Ovary (tissue), 7 donors: ENCODE measurements at regions not wholly inside any gene's neighbourhood (a gene's known extent, or its start where the extent isn't known, plus 50 kb on each side); places are given as distances from the start of the nearest gene placed in this dataset.

Source experiments
- DNase-seq, 5 donors: peaks; one replicate each; pipeline ENCODE4 v3.0.0-alpha.2; 2019 to 2020
- H3K27ac ChIP-seq, 2 donors: fragments of 200-600 bp; one replicate each; pipeline versions ENCODE4 v1.5.1 to v1.8.0; 2019 to 2022
- H3K27me3 ChIP-seq: fragments of 200-600 bp; one replicate; pipeline ENCODE4 v1.8.0; 2022
- H3K36me3 ChIP-seq: fragments of 200-600 bp; sonication (generic); one replicate; pipeline ENCODE4 v1.5.1; 2019
- H3K4me1 ChIP-seq: one replicate; pipeline ENCODE4 v1.8.1; 2013; ENCODE audit warnings: mild to moderate bottlenecking, moderate library complexity; ENCODE audit not compliant: insufficient read depth
- H3K4me3 ChIP-seq: fragments of 200-600 bp; sonication (generic); one replicate; pipeline ENCODE4 v1.5.1; 2017
- H3K9me3 ChIP-seq, 2 donors: fragments of 200-600 bp in 1 of 2; sonication (generic) in 1 of 2; one replicate each; pipeline versions ENCODE4 v1.5.1 to v1.8.1; 2013 to 2019; ENCODE audit warnings: mild to moderate bottlenecking in 1 of 2, moderate library complexity in 1 of 2
- EP300 ChIP-seq: sonication (generic); formaldehyde crosslinking; IDR thresholded peaks from one replicate; pipeline ENCODE4 v1.6.1; 2017; ENCODE audit warnings: antibody characterized with exemption
- POLR2A ChIP-seq: fragments of 450-650 bp; IDR thresholded peaks from one replicate; pipeline ENCODE4 v1.6.1; 2017; ENCODE audit warnings: antibody characterized with exemption, mild to moderate bottlenecking, moderate library complexity
- whole genome bisulfite sequencing, 3 donors: extraction: QIAGEN DNeasy Blood & Tissue Kit in 1 of 3; methylation state at CpG; one replicate each; pipeline versions ENCODE4 v1.1.5 to v1.1.7; 2013 to 2017; 5-methylcytosine and 5-hydroxymethylcytosine counted together
- intact Hi-C, 4 donors: fragments of 100-400 bp; cut with DNase I; formaldehyde crosslinking; loops; one replicate each; pipeline versions ENCODE4 v1.11.0 to v1.15.1; 2022 to 2023
- TF ChIP-seq, protein P1 (sequence below), 3 donors: fragments of 450-650 bp in 2 of 3; fragments of 200-600 bp in 1 of 3; IDR thresholded peaks; one replicate each; pipeline versions ENCODE4 v1.5.1 to v1.8.0; 2016 to 2022; ENCODE audit warnings: antibody characterized with exemption in 3 of 3, mild to moderate bottlenecking in 1 of 3
- donor health status: DM: no; HTN: no; CAD: no; lungs with moderate emphysema.
- donor health status: DM: no; HTN: no; CAD: no.
- donor health status: Bipolar disorder and iron deficiency.
- donor health status: DM: no; HTN: no; CAD: no.
- donor health status: DM: yes; HTN: yes; CAD: no.

- Histone ChIP-seq H3K4me1 (no peaks in the 10 kb centered on the region), H3K36me3 (no peaks in the 10 kb centered on the region), H3K27me3 (no peaks in the 10 kb centered on the region), H3K9me3 (no peaks in the 10 kb centered on the region), H3K4me3 (no peak overlapping the region), H3K27ac (no peak overlapping the region)
- DNase-seq: no peak
- TF ChIP-seq, protein P1, sequence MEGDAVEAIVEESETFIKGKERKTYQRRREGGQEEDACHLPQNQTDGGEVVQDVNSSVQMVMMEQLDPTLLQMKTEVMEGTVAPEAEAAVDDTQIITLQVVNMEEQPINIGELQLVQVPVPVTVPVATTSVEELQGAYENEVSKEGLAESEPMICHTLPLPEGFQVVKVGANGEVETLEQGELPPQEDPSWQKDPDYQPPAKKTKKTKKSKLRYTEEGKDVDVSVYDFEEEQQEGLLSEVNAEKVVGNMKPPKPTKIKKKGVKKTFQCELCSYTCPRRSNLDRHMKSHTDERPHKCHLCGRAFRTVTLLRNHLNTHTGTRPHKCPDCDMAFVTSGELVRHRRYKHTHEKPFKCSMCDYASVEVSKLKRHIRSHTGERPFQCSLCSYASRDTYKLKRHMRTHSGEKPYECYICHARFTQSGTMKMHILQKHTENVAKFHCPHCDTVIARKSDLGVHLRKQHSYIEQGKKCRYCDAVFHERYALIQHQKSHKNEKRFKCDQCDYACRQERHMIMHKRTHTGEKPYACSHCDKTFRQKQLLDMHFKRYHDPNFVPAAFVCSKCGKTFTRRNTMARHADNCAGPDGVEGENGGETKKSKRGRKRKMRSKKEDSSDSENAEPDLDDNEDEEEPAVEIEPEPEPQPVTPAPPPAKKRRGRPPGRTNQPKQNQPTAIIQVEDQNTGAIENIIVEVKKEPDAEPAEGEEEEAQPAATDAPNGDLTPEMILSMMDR (IDR thresholded peaks at IDR 0.05): no peak
- TF ChIP-seq EP300: no peak
- no peak for TF ChIP-seq POLR2A
- 77 to 90% (median 79%) methylated on average over 7 of the region's 7 CpGs for WGBS, 3 donors
- intact Hi-C loops: no loop called here
Measured at GRCh38 chr5:167798448-167798847, 493.0 kb upstream of the WWC1 start.

GRCh38 chr5:167800427-167800826 lies 491.0 kb upstream of the WWC1 start:
- Histone ChIP-seq H3K9me3 (no peaks in the 10 kb centered on the region), H3K4me1 (no peaks in the 10 kb centered on the region), H3K36me3 (no peaks in the 10 kb centered on the region), H3K27ac (no peak overlapping the region), H3K27me3 (no peaks in the 10 kb centered on the region), H3K4me3 (no peak overlapping the region)
- WGBS, 3 donors: 79 to 88% (median 79%) methylated on average over 4 of the region's 4 CpGs
- no peak for DNase-seq
- no peak for TF ChIP-seq EP300
- TF ChIP-seq, protein P1 (IDR thresholded peaks at IDR 0.05): no peak
- no peak for TF ChIP-seq POLR2A
- intact Hi-C loops: no loop called here

DNA sequence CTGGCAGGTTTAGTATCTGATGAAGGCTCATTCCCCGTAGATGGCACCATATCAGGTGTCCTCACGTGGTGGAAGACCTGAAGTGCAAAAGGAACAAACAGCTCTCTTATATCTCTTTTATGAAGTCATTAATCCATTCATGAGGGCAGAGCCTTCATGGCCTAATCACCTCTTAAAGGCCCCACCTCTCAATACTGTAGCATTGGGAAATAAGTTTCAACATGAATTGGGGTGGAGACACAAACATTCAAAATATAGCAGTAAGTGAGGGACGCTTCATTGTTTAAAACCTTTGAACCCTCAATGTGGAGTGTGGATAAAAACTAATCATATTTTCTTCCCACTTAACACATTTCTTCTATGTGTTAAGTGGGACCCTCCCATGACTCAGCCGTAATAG lies 489.4 kb upstream of the WWC1 start:
- no peak overlapping the region for H3K27ac ChIP-seq
- no peaks in the 10 kb centered on the region for H3K36me3 ChIP-seq
- TF ChIP-seq POLR2A (no peak), EP300 (no peak)
- TF ChIP-seq, protein P1 (IDR thresholded peaks at IDR 0.05): no peak
- no peaks in the 10 kb centered on the region for H3K4me1 ChIP-seq
- no peak for DNase-seq
- 89 to 92% (median 90%) methylated on average over 4 of the region's 4 CpGs for WGBS, 3 donors
- intact Hi-C loops: no loop called here
- no peaks in the 10 kb centered on the region for H3K27me3 ChIP-seq
- no peak overlapping the region for H3K4me3 ChIP-seq
- no peaks in the 10 kb centered on the region for H3K9me3 ChIP-seq

DNA sequence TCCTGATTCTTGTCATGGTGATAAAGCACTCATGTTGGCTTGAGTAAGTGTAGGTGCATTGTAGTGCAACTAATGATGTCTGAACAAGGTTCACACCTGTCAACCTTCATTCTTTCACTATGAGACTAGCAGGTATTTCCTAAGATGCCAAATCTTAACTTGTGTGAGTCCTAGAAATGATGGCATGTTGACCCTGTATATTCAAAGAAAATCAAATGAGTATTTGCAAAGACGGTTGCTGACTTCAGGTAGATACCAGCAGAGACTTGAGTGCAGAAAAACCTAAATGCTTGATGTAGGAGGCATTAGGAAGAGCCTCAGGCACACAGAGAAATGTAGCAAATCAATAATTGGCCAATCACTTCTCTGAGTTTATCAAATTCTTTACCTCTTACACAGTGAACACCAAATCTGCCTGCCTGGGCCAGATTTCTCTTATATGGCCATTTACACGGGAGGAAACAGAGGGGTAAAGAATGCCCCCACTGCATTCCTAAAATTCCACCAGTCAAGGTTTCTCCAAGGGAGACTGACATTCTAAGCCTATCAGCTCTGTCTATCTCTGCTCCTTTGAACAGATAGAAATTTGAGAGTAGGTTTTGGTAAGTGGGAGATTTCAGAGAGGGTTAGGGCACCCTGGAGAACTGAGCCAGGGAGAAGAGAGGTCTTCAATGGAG lies 488.6 kb upstream of the WWC1 start:
- Histone ChIP-seq H3K9me3 (no peaks in the 10 kb centered on the region), H3K4me1 (no peaks in the 10 kb centered on the region), H3K36me3 (no peaks in the 10 kb centered on the region), H3K27ac (no peak overlapping the region), H3K27me3 (no peaks in the 10 kb centered on the region), H3K4me3 (no peak overlapping the region)
- TF ChIP-seq, protein P1 (IDR thresholded peaks at IDR 0.05): no peak
- TF ChIP-seq EP300 (no peak), POLR2A (no peak)
- no peak for DNase-seq
- WGBS, 3 donors: 35 to 51% (median 41%) methylated on average over 2 of the region's 2 CpGs
- intact Hi-C loops: no loop called here
